HG02571 (cell line): ENCODE measurements at regions not wholly inside any gene's neighbourhood (a gene's known extent, or its start where the extent isn't known, plus 50 kb on each side); places are given as distances from the start of the nearest gene placed in this dataset.

ENCODE experiments used
- ATAC-seq: cut with Tn5 transposase; IDR thresholded peaks from one replicate; pipeline ENCODE4 v1.9.1; 2021; ENCODE audit warnings: mild to moderate bottlenecking, moderate library complexity; ENCODE audit not compliant: unreplicated experiment

DNA sequence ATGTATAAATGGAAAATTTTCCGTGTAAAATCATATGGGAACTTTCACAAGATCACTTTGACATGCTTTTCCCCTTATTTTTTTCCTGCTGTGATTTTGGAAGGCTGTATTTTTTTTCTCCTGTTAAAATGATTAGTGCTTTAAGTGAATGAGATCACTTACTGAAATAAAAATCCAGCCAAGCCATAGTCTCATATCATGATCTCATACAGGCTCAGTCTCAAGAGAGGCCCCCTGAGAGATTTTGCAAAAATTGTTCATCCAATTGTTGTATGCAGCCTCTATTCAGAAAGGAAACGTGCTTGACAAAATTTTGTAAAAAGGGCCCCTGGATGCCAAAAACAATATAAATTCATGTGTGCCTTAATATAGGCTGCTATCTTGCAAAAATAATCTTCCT lies 528.2 kb downstream of the HDGFL1 start:
- ATAC-seq, result no peak

DNA sequence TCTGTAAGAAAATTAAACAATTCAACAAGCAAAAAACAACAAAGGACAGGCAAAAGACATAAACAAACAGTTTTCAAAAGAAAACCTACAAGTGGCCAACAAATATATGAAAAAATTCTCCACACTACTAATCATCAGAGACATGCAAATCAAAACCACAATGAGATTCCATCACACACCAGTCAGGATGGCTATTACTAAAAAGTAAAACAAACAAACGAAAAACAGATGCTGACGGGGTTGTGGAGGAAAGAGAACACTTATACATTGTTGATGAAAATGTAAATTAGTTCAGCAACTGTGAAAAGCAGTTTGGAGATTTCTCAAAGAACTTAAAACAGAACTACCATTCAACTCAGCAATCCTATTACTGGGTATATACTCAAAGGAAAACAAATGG lies 537.6 kb downstream of the HDGFL1 start:
- no peak for ATAC-seq

GRCh38 chr6:23111984-23112383 lies 542.6 kb downstream of the HDGFL1 start:
- no peak for ATAC-seq

DNA sequence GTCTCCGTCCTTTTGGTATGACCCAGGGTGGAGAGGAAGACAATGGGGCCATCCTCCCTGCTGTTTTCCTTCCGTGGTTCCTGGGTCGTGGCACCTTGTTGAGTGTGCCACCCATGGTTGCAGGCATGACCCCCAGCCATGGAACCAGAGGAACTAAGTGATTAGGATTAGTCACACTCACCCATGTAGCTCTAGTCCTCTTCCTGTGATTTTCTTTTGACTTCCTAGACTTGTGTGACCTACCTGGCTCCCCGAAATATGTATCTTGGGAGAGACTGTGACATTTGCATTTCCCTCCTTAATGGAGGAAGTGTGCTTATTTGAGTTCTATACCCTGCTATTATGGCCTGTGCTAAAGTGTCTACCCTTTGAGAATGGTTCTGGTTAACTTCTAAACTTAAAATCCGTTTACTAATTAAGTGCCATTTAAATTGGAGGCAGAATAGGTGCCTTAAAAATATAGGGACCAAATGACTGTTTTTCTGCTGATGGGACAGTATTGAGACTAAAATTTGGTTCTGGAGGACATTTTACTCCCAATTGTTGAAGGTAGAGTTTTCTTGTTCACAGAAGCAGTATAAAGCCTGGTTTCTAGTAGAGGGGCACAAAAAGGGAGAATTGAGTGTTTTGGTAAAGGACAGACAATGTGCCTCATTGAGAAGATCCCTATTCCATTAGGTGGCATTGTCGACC lies 545.6 kb downstream of the HDGFL1 start:
- no peak for ATAC-seq

- no peak for ATAC-seq
These were observed 568.2 kb downstream of the HDGFL1 start for GRCh38 chr6:23137611-23138010.

- no peak for ATAC-seq
These were observed 571.5 kb downstream of the HDGFL1 start for GRCh38 chr6:23140871-23141270.

DNA sequence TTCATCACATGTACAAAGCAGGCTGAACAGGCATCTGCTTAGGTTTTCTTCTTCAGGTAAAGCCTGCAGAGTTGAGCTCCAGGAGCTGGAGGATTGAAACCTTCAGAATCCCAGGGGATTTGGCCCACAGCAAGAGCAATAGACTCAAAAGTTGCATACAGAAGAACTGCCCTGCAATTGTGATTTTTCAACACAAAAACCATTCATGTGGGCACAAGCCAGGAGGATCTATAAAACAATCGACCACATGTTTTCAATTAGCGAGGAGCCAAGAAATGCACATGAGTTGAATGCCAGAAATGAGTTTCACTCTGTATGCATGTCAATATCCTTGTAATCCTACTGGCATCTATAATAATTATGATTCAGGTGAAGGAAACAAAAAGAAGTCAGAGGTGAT lies 576.4 kb downstream of the HDGFL1 start:
- no peak for ATAC-seq

- ATAC-seq, result no peak
These were observed 584.8 kb downstream of the HDGFL1 start for GRCh38 chr6:23154159-23154558.

- no peak for ATAC-seq
These were observed 600.7 kb downstream of the HDGFL1 start for GRCh38 chr6:23170049-23170448.

DNA sequence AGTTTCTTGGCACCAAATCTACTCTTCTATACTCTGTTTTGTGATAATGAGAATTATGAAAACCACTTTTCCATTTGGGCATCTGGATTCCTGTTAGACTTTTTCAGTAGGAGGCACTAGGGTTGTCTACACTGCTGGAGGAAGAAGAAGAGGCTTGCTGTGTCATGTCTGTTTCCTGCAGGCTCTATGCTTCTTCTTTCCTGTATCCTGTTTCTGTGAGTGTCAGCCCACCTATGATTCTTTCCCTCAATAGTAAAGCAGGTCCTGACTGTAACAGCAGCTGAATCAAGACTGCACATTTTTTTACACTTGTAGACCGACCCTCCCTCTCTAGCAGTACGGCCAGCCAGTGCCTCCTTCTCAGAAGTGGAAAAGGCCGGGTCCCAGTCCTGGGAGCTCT lies 603.9 kb downstream of the HDGFL1 start:
- ATAC-seq, result no peak

GRCh38 chr6:23174781-23175361 lies 605.5 kb downstream of the HDGFL1 start:
- ATAC-seq, result no peak

DNA sequence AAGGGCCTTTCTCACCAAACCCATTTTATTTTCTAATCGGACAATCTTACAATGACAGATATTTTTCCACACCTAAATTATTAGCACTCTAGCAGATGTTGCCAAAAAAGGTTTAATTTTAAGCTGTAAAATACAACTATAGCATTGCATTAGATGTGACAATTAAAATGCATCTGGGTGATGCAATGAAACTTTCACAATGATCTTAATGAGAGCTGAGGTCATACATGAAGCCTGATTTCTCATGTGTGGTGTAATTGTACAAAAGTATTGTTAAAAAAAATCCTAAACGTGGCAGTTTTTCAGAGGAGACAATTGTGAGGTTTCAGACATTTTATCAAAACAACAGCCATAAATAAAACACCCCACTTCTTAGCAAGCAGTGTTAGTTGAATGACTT lies 606.0 kb downstream of the HDGFL1 start:
- ATAC-seq, result no peak

DNA sequence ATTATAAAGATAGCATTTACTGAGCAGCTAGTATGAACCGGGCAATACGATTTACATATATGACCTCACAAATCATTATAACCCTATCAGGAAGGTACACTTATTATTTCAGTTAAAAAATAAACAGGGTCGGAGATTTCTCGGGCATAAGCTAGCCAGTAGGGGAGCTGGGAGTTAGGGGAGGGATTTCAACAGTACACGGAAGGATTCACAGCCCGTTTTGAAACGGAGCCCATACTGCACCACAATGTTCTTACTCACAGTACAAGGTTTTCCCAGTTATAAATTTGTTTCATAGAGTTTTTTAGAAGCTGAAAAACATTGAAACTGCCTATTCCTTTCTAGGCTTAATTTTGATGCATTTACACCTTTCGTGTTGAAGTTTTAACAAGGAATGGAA lies 607.1 kb downstream of the HDGFL1 start:
- no peak for ATAC-seq

DNA sequence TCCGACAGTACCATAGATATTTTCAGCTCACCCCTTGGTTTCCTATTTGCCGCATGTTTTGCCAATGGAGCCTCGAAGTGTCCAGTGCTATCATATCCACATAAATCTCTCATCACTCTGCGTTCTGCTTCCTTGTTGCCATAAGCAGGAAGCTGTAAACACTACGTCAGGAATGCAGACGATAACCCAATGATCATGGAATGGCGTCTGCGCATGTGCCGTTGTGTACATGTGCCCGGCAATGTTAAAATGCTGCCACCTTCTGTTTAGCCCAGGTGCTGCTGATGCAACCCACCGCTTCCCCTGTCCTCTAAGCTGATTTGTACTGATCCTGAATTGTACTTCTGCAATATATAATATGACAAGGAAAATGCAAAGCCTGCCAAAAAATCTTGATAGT lies 607.5 kb downstream of the HDGFL1 start:
- no peak for ATAC-seq

DNA sequence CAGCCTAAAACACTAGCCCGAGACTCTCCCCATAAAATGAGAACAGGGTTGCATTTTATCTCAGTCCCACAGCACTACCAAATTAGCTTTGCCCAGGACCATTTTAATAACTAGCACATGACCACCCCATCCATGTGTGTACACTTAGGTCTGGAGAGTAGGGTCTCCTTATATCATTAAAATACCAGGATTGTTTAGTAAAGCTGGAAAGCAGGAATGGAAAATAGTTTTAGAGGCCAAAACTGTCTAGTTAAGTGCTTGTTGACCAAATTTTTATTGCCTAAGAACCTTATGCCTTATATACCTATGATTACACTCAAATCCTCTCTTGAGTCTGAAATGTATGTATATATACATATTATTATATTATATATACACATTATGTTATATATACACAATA lies 608.4 kb downstream of the HDGFL1 start:
- ATAC-seq, result no peak

DNA sequence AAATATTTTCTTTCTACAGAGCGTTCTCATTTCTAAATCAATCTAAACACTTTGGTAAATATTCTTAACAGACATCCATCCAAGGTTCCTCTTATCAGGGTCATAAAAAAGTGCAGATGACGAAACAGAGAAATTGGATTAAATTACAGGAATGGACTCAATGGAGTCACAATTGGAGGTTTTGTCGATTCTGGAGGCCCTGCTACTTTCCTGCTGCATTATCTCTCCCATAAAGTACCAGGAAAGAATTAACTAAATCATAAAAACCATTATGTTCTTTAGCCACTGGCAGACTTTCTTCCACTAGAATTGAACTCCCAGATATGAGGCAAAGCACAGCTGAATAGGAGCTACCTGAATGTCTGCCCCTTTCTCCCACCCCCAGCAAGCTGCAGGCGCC lies 610.6 kb downstream of the HDGFL1 start:
- no peak for ATAC-seq

GRCh38 chr6:23180504-23181293 lies 611.3 kb downstream of the HDGFL1 start:
- ATAC-seq, result no peak

DNA sequence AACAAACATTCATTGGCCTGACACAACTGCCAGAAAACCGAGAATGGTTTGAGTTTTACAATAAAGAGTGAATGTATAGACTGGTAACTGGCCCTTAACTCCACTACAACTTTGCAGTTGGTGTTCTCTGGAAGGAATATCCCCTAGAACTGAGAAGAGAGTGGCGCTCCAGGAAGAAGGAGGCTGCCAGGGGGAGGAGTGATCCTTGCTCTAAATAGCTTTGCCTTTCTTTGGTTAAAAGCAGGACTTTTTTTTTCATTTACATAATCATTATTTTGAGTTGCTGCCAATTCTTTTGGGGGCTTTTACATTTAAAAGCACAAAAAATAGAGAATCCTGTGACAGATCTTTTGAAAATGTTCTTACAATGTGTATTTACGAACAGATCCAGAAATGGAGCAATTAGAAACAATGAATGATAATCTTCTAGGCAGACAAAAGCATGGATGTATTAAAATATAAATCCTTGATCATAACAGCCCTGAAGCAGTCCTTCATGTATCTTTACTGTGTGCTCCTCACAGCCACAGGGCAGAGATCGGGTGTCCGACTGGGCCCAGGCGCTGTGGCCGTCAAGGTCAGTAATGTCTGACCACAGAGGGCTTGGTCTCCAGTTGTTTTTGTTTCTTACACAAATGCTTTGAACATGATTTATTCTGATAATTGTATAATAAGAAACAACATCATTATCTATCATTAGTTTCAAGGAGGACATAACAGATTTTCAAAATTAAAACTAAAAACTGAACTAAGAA lies 612.2 kb downstream of the HDGFL1 start:
- ATAC-seq, result no peak

DNA sequence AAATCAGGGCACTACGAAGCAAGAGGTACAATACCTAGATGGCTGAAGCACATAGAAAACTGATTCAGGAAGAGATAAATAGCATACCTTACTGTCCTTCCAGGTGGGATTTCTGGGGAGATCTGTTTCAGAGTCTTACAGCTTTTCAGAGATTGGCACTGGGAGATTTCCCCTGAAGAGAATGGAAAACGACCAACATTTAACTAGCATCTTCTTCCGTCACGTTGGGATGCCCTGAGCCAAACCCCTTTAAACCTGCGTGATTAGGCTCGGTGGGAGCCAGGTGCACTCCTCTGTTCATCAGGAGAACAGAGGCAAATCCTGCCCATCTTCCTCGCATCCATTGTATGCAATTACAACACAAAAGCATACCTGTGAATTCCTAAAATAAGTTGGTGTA lies 614.5 kb downstream of the HDGFL1 start:
- ATAC-seq, result no peak

- no peak for ATAC-seq
These were observed 615.0 kb downstream of the HDGFL1 start for GRCh38 chr6:23184351-23184750.

DNA sequence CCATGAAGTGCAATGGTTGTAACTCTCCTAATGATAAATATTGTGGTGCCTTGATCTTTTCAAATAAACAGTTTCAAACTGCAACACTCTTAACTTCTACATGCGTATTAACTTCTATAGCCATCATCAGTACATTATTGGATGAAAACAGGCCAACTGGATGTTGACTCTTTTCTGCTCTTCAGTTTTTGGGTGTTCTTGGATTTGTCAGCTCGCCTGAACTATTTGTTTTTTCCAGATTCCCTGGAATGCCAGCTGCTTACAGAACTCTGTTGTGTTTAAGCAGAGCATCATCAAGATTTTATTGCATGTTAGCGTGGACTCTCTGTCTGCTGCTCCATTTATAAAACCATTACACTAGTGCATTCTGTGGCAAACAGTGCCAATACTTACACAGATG lies 626.1 kb downstream of the HDGFL1 start:
- ATAC-seq, result no peak

GRCh38 chr6:23199541-23199940 lies 630.2 kb downstream of the HDGFL1 start:
- ATAC-seq, result no peak
